HCT116 (cell line): ENCODE measurements at regions not wholly inside any gene's neighbourhood (a gene's known extent, or its start where the extent isn't known, plus 50 kb on each side); places are given as distances from the start of the nearest gene placed in this dataset.

Experiments used
- ATAC-seq: fragments of 200-7000 bp; cut with Tn5 transposase; 2 replicates; pipeline ENCODE4 v1.9.1; 2020; ENCODE audit warnings: mild to moderate bottlenecking, moderate library complexity
- BruUV-seq: library from RNA; stranded (reverse); fragments of 400-500 nt; replicated peaks from 2 replicates; lab custom pipeline; 2021; lab: Mats Ljungman, UMichigan
- CTCF ChIA-PET: fragments of 300-600 bp; sonication (Branson Sonifier 250); formaldehyde crosslinking; loops from one replicate; lab custom pipeline; 2021; ENCODE audit warnings: antibody characterized with exemption; lab: Charles Lee
- POLR2A ChIA-PET: fragments of 300-600, 350-600 bp; sonication (Branson Sonifier 250); formaldehyde crosslinking; loops from one replicate; lab custom pipeline; 2021; ENCODE audit warnings: antibody characterized with exemption; lab: Charles Lee
- RAD21 ChIA-PET, 2 experiments: fragments of 300-600 bp; sonication (Branson Sonifier 250); formaldehyde crosslinking; loops; one replicate each; lab custom pipeline; 2023; ENCODE audit warnings: low total read pairs in 2 of 2; ENCODE audit not compliant: uncharacterized antibody in 2 of 2, unreplicated experiment in 2 of 2, low non-redundant PET in 1 of 2; lab: Charles Lee
- DNase-seq: peaks from one replicate; pipeline ENCODE4 v3.0.0-alpha.2; 2010; ENCODE audit warnings: low read depth, low spot score
- H2AFZ ChIP-seq: fragments of 200-600 bp; shearing (Covaris generic), sonication (generic); 2 replicates; pipeline ENCODE4 v1.6.1; 2017; ENCODE audit warnings: low read depth, mixed run types, mixed read lengths, antibody characterized with exemption, low read length; ENCODE audit not compliant: poor library complexity, severe bottlenecking
- H3K27ac ChIP-seq: 2 replicates; pipeline ENCODE4 v1.5.1; 2012; ENCODE audit warnings: low read depth, low read length
- H3K27me3 ChIP-seq: fragments of 200-600 bp; sonication (generic); 2 replicates; pipeline ENCODE4 v1.6.1; 2016; ENCODE audit warnings: mixed run types, low read length, mixed read lengths; ENCODE audit not compliant: insufficient read depth
- H3K36me3 ChIP-seq, 2 experiments: fragments of 200-500 bp in 1 of 2; fragments of 200-600 bp in 1 of 2; sonication (Bioruptor generic) in 1 of 2; sonication (generic) in 1 of 2; 2 replicates each; pipeline versions ENCODE4 v1.5.1 to v1.6.1; 2014 to 2016; ENCODE audit warnings: low read length in 2 of 2, inconsistent platforms in 1 of 2, mixed read lengths in 1 of 2, mixed run types in 1 of 2; ENCODE audit not compliant: insufficient read depth in 2 of 2, control insufficient read depth in 1 of 2
- H3K4me1 ChIP-seq, 2 experiments: fragments of 200-600 bp in 1 of 2; sonication (generic) in 1 of 2; 2 replicates each; pipeline versions ENCODE4 v1.5.1 to v1.6.1; 2012 to 2017; ENCODE audit warnings: low read length in 2 of 2, inconsistent platforms in 1 of 2, mild to moderate bottlenecking in 1 of 2, mixed read lengths in 1 of 2, mixed run types in 1 of 2, moderate library complexity in 1 of 2; ENCODE audit not compliant: insufficient read depth in 2 of 2, control insufficient read depth in 1 of 2
- H3K4me2 ChIP-seq: fragments of 200-600 bp; sonication (generic); 2 replicates; pipeline ENCODE4 v1.6.1; 2017; ENCODE audit warnings: mixed run types, low read length, mixed read lengths
- H3K4me3 ChIP-seq, 2 experiments: fragments of 200-600 bp in 1 of 2; sonication (generic) in 1 of 2; replicated peaks in 1 of 2; 2 replicates each; pipeline ENCODE4 v1.5.1; 2011 to 2016; ENCODE audit warnings: low read length in 2 of 2, control low read depth in 1 of 2, low read depth in 1 of 2, mild to moderate bottlenecking in 1 of 2, mixed read lengths in 1 of 2, mixed run types in 1 of 2
- H3K79me2 ChIP-seq: fragments of 200-600 bp; sonication (generic); 2 replicates; pipeline ENCODE4 v1.6.1; 2017; ENCODE audit warnings: mild to moderate bottlenecking, mixed run types, low read length, moderate library complexity, mixed read lengths; ENCODE audit not compliant: insufficient read depth
- H3K9ac ChIP-seq: fragments of 200-600 bp; sonication (generic); 2 replicates; pipeline ENCODE4 v1.6.1; 2016; ENCODE audit warnings: low read length, mixed read lengths
- H3K9me2 ChIP-seq: fragments of 200-600 bp; sonication (generic), shearing (Covaris generic); 2 replicates; pipeline ENCODE4 v1.6.1; 2017; ENCODE audit warnings: mixed run types, mild to moderate bottlenecking, moderate library complexity; ENCODE audit not compliant: insufficient read depth
- H3K9me3 ChIP-seq, 2 experiments: fragments of 200-500 bp in 1 of 2; fragments of 200-600 bp in 1 of 2; sonication (Bioruptor generic) in 1 of 2; sonication (generic) in 1 of 2; 2 replicates each; pipeline ENCODE4 v1.6.1; 2014 to 2017; ENCODE audit warnings: low read length in 2 of 2, mixed read lengths in 2 of 2, inconsistent platforms in 1 of 2, low read depth in 1 of 2, mild to moderate bottlenecking in 1 of 2, mixed run types in 1 of 2, moderate library complexity in 1 of 2; ENCODE audit not compliant: control insufficient read depth in 1 of 2, insufficient read depth in 1 of 2
- H4K20me1 ChIP-seq: fragments of 200-600 bp; sonication (generic), shearing (Covaris generic); 2 replicates; pipeline ENCODE4 v1.6.1; 2017; ENCODE audit warnings: mixed run types, mild to moderate bottlenecking, moderate library complexity; ENCODE audit not compliant: insufficient read depth
- CEBPB ChIP-seq: IDR thresholded peaks from 2 replicates; pipeline ENCODE4 v1.6.1; 2012; ENCODE audit warnings: low read depth
- EGR1 ChIP-seq: IDR thresholded peaks from 2 replicates; pipeline ENCODE4 v1.6.1; 2012; ENCODE audit warnings: low read depth
- ELF1 ChIP-seq: IDR thresholded peaks from 2 replicates; pipeline ENCODE4 v1.6.1; 2012; ENCODE audit warnings: low read depth, borderline replicate concordance
- EZH2 ChIP-seq: fragments of 200-600 bp; sonication (generic); IDR thresholded peaks from 2 replicates; pipeline ENCODE4 v1.6.1; 2017; ENCODE audit warnings: antibody characterized with exemption, mixed run types
- EZH2phosphoT487 ChIP-seq: fragments of 200-600 bp; IDR thresholded peaks from 2 replicates; pipeline ENCODE4 v1.6.1; 2018; ENCODE audit warnings: antibody characterized with exemption, borderline replicate concordance
- FOSL1 ChIP-seq: IDR thresholded peaks from 2 replicates; pipeline ENCODE4 v1.6.1; 2012; ENCODE audit warnings: low read depth
- JUND ChIP-seq: IDR thresholded peaks from 2 replicates; pipeline ENCODE4 v1.6.1; 2012
- POLR2A ChIP-seq: IDR thresholded peaks from 2 replicates; pipeline ENCODE4 v1.7.0; 2011; ENCODE audit warnings: borderline replicate concordance; ENCODE audit not compliant: insufficient read depth, insufficient read length; ENCODE audit errors: extremely low read depth
- SIN3A ChIP-seq: IDR thresholded peaks from 2 replicates; pipeline ENCODE4 v1.6.1; 2012; ENCODE audit warnings: low read depth
- SP1 ChIP-seq: IDR thresholded peaks from 2 replicates; pipeline ENCODE4 v1.6.1; 2012; ENCODE audit warnings: low read depth
- SRF ChIP-seq: IDR thresholded peaks from 2 replicates; pipeline ENCODE4 v1.6.1; 2012; ENCODE audit warnings: low read depth
- YY1 ChIP-seq: IDR thresholded peaks from 2 replicates; pipeline ENCODE4 v1.6.1; 2011; ENCODE audit warnings: low read length, low read depth, moderate library complexity, mild to moderate bottlenecking; ENCODE audit not compliant: insufficient replicate concordance; ENCODE audit errors: extremely low read depth
- ZNF274 ChIP-seq: fragments of 200-500 bp; sonication (Bioruptor generic); IDR thresholded peaks from 2 replicates; pipeline ENCODE4 v1.6.1; 2014; ENCODE audit warnings: mild to moderate bottlenecking, low read depth, low read length, inconsistent platforms
- intact Hi-C: fragments of 100-400 bp; cut with micrococcal nuclease; formaldehyde crosslinking; loops from 2 replicates; pipeline ENCODE4 v1.10.0; 2022
- TF ChIP-seq, protein P1 (sequence below): IDR thresholded peaks from 2 replicates; pipeline ENCODE4 v1.6.1; 2011; ENCODE audit warnings: mild to moderate bottlenecking, low read length, moderate library complexity; ENCODE audit not compliant: insufficient replicate concordance; ENCODE audit errors: extremely low read depth
- TF ChIP-seq, protein P2 (sequence below): IDR thresholded peaks from 2 replicates; pipeline ENCODE4 v1.6.1; 2012; ENCODE audit warnings: low read depth
- TF ChIP-seq, protein P3 (sequence below): IDR thresholded peaks from 2 replicates; pipeline ENCODE4 v1.6.1; 2012

DNA sequence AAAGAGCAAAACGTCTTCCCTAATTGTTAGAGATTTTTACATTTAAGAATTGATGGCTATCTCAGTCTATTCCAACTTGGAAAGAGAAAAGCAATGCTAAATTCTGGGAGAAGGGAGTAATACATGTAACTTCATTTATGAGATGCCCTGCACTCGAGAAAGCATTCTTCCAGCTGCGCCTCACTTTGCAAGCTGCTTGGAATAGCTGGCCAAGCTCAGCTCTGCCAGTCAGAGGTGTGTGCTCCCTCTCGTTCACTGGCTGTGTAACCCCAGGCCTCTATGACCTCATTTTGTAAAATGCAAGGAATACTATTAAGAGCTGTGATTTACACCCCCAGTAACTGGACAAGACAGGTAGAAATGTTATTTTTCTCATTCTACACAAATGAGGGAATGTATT, 79.1 kb downstream of the OTX2 start:
- Histone ChIP-seq H3K9me2 (no peaks in the 10 kb centered on the region), H3K27me3 (no peaks in the 10 kb centered on the region; the same call in 1 of the 2 replicates), H3K27ac (no peak overlapping the region), H3K36me3 (no peaks in the 10 kb centered on the region), H3K4me1 (peaks cover 3 to 7% of the 10 kb centered on the region in 2 experiments; a peak in 3 of 4 replicates), H3K4me3 (no peak overlapping the region), H3K4me2 (no peak overlapping the region), H2AFZ (no peak overlapping the region), H3K79me2 (no peaks in the 10 kb centered on the region), H3K9me3 (no peaks in the 10 kb centered on the region), H3K9ac (no peak overlapping the region), H4K20me1 (no peaks in the 10 kb centered on the region)
- intact Hi-C loops: no loop called here
- TF ChIP-seq YY1: no peak
- no peak for TF ChIP-seq ZNF274
- TF ChIP-seq CEBPB: no peak
- no peak for TF ChIP-seq ELF1
- TF ChIP-seq, protein P1, sequence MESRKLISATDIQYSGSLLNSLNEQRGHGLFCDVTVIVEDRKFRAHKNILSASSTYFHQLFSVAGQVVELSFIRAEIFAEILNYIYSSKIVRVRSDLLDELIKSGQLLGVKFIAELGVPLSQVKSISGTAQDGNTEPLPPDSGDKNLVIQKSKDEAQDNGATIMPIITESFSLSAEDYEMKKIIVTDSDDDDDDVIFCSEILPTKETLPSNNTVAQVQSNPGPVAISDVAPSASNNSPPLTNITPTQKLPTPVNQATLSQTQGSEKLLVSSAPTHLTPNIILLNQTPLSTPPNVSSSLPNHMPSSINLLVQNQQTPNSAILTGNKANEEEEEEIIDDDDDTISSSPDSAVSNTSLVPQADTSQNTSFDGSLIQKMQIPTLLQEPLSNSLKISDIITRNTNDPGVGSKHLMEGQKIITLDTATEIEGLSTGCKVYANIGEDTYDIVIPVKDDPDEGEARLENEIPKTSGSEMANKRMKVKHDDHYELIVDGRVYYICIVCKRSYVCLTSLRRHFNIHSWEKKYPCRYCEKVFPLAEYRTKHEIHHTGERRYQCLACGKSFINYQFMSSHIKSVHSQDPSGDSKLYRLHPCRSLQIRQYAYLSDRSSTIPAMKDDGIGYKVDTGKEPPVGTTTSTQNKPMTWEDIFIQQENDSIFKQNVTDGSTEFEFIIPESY: no peak
- no peak for TF ChIP-seq SP1
- CTCF ChIA-PET: no interaction called here
- POLR2A ChIA-PET: no interaction called here
- RAD21 ChIA-PET: no interaction called here
- ATAC-seq (no peak), DNase-seq (no peak)
- BruUV-seq: no TSS peak

DNA sequence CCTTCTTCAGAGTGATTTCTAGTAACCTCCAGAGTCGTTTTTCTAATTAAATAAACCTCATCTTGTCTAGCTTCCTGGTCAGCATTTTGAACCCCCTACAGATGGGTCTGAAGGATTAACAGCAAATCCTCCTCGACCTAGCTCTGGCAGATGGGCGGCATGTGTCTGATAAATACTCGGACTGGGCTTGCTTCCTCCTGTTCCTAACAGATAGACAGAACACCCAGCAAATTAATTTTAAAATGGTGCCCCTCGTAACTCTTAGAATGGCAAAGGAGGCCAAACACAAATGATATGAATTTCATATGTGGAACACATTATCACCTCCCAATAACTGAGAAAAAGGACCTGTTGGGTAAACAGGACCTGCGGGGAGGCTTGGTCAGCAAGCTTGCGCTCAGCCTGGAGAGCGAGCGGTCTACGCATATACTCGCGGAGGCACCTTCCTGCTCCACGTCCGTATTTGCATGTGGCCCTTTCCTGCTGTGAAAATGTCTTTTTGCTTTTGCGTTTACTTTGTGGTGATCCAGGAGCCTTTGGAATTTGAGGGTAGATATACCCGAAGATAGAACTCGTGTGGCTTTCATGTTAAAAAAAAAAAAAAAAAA, 79.6 kb downstream of the OTX2 start:
- no peak overlapping the region for H2AFZ ChIP-seq
- no peaks in the 10 kb centered on the region for H3K9me3 ChIP-seq
- no TSS peak for BruUV-seq
- ChIA-PET POLR2A (interaction anchor here (0.6 kb wide), 1 partner anchor 552 kb away, joined by 3 read pairs; no protein-coding TSS in a partner anchor), RAD21 (no interaction called here), CTCF (no interaction called here)
- H3K4me1 ChIP-seq: peaks cover 3 to 6% of the 10 kb centered on the region in 2 experiments; a peak in 3 of 4 replicates
- H3K9ac ChIP-seq: no peak overlapping the region
- ATAC-seq (no peak), DNase-seq (no peak)
- no peaks in the 10 kb centered on the region; the same call in 1 of the 2 replicates for H3K27me3 ChIP-seq
- no peak overlapping the region for H3K27ac ChIP-seq
- H3K9me2 ChIP-seq: no peaks in the 10 kb centered on the region
- H3K79me2 ChIP-seq: no peaks in the 10 kb centered on the region
- H3K4me3 ChIP-seq: no peak overlapping the region
- intact Hi-C loops: no loop called here
- no peaks in the 10 kb centered on the region for H3K36me3 ChIP-seq
- no peaks in the 10 kb centered on the region for H4K20me1 ChIP-seq
- H3K4me2 ChIP-seq: no peak overlapping the region
- TF ChIP-seq, protein P2, sequence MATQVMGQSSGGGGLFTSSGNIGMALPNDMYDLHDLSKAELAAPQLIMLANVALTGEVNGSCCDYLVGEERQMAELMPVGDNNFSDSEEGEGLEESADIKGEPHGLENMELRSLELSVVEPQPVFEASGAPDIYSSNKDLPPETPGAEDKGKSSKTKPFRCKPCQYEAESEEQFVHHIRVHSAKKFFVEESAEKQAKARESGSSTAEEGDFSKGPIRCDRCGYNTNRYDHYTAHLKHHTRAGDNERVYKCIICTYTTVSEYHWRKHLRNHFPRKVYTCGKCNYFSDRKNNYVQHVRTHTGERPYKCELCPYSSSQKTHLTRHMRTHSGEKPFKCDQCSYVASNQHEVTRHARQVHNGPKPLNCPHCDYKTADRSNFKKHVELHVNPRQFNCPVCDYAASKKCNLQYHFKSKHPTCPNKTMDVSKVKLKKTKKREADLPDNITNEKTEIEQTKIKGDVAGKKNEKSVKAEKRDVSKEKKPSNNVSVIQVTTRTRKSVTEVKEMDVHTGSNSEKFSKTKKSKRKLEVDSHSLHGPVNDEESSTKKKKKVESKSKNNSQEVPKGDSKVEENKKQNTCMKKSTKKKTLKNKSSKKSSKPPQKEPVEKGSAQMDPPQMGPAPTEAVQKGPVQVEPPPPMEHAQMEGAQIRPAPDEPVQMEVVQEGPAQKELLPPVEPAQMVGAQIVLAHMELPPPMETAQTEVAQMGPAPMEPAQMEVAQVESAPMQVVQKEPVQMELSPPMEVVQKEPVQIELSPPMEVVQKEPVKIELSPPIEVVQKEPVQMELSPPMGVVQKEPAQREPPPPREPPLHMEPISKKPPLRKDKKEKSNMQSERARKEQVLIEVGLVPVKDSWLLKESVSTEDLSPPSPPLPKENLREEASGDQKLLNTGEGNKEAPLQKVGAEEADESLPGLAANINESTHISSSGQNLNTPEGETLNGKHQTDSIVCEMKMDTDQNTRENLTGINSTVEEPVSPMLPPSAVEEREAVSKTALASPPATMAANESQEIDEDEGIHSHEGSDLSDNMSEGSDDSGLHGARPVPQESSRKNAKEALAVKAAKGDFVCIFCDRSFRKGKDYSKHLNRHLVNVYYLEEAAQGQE: no peak
- TF ChIP-seq, protein P3, sequence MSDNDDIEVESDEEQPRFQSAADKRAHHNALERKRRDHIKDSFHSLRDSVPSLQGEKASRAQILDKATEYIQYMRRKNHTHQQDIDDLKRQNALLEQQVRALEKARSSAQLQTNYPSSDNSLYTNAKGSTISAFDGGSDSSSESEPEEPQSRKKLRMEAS: no peak
- TF ChIP-seq SRF (no peak), JUND (no peak), SIN3A (no peak), EZH2phosphoT487 (no peak), POLR2A (no peak), YY1 (no peak), FOSL1 (no peak), ZNF274 (no peak), EZH2 (no peak), EGR1 (no peak)
